HPDE6-E6E7 (cell line): ENCODE measurements at regions not wholly inside any gene's neighbourhood (a gene's known extent, or its start where the extent isn't known, plus 50 kb on each side); places are given as distances from the start of the nearest gene placed in this dataset.

ENCODE experiments used
- DNase-seq: peaks from one replicate; pipeline ENCODE4 v3.0.0; 2011; ENCODE audit warnings: missing footprints; ENCODE audit errors: extremely low spot score

DNA sequence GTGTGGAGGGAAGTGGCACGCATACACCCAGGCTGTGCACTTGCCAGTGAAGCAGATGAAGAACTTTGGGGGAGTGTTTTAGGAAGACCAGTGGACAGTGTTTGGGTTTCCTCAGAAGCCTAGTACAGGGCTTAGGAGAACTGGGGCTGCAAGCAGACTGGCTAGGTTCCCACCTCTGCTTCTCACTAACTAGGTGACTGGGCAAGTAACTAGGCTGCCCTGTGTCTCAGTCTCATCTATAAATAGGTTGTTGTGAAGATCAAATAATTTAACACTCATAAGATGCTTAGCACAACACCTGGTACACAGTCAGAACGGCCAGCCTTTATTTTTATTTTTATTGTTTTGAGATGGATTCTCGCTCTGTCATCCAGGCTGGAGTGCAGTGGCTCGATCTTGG, 312.1 kb downstream of the CDH26 start:
- DNase-seq: no peak

DNA sequence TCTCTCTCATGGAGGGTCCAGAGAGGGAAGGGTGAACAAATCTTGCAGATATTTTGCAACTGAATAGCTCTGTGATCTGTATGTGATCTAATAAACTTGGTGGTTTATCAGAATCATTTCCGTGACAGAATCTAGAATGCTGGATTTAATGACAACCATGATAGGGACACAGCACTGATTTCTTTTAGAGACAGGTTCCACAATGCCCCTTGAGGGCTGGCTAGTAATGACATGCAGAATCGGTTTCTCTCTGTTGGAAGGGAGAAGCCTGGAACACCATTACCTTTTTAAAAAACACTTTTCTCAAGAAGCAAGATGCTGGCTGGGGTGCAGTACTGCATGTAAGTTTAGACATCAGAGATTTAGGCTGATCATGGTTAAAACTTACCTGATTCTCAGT, 313.4 kb downstream of the CDH26 start:
- DNase-seq: no peak

DNA sequence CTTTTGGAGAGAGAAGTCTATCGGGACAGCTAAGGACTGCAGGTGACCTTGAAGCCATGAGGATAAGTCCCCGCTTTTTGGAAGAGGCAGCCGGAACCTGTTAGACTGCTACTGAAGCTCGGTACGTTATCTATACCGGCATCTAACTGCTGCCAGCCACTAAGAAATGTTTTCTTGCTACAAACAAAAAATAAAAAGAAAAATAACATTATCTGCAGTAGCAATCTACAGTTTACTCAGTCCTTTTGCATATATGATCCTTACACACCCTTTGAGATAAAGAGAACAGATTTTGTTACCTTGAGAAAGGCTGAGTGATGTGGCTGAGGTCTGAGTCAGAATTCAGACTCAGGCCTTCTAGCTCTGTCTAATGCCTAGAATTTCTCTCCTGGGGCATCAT, 314.6 kb downstream of the CDH26 start:
- no peak for DNase-seq

DNA sequence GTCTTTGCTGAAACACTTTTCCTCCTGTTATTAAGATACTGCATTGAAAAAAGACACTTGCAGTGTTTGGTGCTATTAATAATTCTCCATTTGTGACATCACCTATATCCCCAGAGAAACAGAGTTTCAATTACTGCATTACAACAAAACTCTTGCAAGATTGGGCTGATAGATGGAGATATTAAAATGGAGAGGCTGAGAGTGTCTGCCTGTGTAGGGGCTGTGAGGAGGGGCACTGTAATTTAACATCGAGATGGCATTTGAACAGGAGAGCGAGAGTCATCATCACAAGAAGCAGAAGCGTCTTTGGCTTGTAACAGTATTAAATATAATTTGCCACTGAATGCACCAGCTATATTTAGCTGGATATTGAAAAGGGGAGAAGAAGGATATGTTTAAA, 316.5 kb downstream of the CDH26 start:
- DNase-seq: no peak

DNA sequence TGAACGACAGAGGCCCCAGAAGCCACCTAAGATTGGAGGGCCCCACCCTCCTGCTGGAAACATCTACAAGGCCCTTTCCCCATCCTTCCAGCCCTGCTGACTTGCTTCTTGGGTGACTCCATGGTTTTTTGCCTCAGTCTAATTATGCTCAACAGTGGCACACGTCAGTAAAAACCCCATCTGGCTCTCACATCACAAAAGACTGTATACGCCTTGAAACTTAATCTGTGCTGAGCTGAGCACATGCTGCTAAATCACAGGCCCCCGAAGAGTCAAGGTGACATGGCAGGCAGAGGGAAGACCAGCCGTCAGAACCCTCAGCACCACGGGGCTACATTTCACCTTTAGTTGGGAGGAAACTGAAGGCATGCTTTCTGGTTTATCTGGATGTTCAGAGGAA, 323.1 kb downstream of the CDH26 start:
- no peak for DNase-seq

DNA sequence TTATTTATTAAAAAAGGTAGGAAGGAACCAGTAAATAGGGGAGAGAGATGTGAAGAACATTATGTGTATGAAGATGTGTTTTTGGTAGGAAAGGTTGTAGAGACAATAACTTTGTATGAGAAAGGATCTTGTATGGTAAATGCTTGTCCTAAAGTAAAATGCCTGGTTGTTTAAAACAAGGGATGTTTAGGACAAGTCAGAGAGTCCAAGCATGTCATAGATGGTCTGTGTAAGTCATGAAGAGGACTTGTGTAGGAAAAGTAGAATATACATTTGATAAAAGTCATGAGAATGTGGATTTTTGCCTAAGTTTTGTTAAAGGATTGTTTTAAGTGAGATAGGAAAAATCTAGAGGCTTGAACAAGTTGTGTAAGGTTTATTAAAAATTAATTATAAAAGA, 325.1 kb downstream of the CDH26 start:
- no peak for DNase-seq

DNA sequence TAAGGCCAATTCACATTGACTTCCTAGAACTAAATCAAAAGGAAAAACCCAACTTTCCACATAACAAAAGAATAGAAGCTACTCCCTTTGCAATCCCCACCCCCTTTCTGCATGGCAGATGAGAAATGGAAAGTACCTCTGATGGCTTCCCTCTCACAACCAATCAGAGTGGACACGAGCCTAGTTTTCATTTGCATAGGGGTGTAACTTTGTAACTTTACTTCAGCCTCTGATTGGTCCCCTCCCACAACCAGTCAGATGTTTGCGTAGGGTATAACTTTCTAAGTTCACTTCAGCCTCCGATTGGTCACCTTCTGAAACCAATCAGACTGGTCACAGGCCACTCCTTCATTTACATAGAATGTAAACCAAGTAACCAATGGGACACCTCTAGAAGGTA, 328.5 kb downstream of the CDH26 start:
- no peak for DNase-seq

DNA sequence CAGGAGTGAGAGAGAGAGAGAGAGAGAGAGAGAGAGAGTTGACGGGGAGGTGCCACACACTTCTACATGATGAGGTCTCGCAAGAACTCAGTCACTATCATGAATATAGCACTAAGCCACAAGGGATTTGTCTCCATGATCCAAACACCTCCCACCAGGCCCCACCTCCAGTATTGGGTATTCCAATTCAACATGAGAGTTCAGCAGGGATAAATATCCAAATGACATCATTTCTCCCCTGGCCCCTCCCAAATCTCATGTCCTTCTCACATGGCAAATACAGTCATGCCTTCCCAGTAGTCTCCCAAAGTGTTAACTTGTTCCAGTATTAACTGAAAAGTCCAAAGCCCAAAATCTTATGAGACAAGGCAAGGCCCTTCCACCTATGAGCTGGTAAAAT, 330.7 kb downstream of the CDH26 start:
- no peak for DNase-seq

DNA sequence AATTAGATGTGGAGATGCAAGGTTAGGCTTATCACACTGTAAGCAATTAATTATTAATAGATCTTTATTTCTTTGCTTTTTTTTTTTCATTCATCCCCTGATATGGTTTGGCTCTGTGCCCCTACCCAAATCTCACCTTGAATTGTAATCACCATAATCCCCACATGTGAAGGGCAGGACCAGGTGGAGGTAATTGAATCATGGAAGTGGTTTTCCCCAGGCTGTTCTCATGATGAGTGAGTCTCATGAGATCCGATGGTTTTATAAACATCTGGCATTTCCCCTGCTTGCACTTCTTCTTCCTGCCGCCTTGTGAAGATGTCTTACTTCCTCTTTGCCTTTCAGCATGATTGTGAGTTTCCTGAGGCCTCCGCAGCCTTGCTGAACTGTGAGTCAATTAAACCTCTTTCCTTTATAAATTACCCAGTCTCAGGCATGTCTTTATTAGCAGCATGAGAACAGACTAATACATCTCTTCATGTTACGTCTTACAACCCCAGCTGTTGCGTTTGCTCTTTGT, 333.8 kb downstream of the CDH26 start:
- DNase-seq: no peak

DNA sequence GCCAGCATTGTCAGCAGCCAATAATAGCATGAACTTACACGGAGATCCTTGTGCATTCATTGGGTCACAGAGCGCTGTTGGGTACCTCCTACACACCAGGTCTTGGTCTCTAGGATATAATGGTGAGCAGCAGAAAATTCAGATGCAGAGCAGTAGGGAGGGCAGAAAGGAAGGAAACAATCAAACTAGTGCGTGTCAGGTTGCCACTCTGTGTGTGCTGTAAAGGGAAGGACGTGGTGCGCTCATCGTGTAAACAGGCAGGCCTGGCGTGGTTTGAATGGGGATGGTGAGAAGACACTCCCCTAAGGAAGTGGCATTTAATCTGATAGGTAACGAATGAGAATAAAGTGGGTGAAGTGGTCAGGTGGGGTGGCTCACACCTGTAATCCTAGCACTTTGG, 336.4 kb downstream of the CDH26 start:
- DNase-seq: no peak

DNA sequence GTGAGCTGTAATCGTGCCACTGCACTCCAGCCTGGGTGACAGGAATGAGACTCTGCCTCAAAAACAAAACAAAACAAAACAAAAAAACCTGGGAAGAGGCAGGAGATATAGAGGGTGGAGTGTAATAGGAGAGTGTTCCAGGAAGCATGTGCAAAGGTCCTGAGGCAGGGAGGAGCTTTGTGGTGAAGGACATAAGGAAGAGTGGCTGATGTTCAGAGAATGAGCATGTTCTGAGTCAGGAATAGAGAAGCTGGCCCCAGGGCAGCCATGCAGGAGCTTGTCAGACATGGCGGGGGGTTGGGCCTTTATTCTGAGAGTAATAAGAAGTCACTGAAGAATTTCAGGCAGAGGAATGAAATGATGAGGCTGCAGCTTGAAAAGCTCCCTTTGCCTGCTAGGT, 337.0 kb downstream of the CDH26 start:
- DNase-seq: no peak

DNA sequence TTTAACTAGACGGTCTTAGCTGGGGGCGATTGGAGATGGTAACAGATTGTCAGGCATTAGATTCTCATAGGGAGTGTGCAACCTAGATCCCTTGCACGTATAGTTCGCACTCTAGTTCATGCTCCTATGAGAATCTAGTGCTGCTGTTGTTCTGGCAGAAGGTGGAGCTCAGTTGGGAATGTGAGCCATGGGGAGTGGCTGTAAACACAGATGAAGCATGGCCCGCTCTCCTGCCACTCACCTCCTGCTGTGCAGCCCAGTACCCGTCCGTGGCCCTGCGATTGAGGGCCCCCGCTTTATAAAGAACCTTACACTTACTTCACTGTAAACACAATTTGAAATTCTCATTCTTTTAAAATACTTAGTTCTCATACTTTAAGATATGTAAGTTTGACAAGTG, 339.4 kb downstream of the CDH26 start:
- no peak for DNase-seq

DNA sequence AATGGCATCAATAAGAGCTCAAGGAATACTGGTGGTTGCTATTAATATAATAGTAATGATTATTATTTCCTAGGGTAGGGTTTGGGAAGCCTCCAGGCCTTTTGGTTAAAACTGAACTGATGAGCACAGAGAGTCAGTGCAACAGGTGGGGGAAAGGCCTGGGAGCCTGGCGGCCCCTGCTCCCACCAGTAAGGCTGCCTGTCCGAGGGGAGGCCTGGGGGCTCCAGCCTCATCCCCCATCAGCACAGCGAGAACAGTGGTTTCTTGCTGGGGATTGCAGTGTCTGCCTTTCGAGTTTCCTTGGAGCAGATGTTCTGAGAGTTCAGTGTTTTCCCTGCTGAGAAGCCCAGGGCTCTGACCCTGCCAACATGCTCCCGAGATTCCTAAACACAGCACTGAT, 340.4 kb downstream of the CDH26 start:
- DNase-seq: no peak

DNA sequence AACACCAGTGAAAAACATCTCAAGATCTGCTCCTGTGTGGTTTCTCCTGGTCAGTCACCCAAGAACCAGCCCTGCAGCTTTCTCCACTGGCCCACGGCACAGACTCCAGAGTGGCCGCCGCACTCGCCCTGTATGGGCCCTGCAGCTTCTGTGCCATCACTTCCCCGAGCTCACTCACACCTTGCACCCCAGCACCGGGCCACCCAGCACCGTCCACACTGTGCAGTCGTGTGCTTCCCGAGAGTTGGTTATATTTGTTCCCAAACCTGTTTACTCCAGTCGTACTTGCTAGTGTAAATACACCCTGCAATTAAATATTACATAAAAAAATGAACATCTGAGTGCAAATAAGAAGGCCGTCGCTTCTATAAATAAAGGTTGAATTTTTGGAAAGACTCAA, 341.7 kb downstream of the CDH26 start:
- DNase-seq: no peak

DNA sequence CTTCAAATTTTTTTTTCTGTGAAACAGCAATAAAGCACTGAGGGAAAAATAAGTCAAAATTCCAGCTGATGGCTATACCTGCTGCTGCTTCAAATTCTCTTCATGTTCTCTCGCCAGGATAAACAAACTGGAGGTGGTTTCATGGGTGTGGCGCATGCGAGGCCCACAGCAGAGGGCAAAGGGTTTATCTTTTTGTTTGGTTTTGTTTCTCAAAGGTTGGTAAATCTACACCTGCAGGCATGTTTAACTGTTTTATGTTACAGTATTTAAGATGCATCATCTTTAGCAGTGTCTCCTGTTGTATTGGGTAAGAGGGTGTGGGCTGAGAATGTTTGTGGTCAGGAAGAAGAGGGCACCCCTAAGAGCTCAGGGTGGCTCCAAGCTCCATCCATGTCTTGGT, 342.2 kb downstream of the CDH26 start:
- no peak for DNase-seq

DNA sequence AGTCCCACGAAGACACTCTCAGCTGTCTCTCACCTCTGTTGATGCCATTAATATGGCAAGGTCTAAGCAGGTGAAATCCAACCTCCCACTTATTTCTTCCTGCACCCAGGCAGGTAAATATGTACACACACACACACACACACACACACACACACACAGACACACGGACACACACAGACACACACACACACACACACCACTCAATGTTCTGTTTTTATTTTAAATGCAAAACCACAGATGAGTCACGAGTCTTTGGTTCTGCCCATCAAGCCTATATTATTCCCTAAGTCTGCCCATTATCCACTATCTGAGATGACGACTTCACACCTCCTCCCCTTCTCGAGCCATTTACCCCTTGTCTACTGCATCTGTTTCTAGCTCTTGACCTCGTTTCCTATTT, 344.7 kb downstream of the CDH26 start:
- no peak for DNase-seq

DNA sequence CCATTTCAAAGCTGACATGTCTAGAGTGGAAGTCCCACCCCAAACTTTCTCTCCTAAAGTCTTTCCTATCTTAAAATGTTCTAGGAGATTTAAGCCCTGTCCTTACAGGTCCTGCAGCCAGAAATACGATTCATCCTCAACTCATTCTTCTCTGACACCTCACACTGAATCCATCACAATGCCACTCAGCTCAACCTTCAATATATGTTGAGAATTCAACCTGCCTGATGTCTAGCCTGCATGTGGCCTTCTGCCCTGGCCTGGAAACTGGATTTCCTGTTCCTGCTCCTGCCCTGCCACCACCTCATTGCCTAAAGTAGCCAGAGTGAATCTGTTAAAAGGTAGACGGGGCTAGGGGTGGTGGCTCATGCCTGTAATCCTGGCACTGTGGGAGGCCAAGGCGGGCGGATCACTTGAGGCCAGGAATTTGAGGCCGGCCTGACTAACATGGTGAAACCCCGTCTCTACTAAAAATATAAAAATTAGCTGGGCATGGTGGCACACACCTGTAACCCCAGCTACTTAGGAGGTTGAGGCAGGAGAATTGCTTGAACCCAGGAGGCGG, 345.9 kb downstream of the CDH26 start:
- no peak for DNase-seq

DNA sequence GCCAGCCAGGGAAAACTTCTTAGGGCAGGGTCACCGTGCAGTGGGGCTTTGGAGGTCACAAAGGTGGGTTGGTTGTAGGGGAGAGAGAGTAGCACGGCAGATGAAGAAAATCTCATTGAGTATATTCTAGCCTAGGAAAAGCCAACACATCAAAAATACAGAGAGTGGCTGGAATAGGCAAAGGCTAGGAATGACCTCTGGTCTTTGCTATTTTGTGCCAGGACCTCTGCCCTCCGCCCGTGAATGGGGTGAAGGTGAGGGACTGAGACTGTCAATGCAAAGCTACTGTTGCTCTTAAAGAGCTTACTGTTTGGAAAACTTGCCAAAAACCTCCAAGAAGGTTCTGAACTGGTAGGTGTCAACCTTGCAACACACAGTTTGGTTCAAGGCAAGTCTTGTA, 346.7 kb downstream of the CDH26 start:
- no peak for DNase-seq

DNA sequence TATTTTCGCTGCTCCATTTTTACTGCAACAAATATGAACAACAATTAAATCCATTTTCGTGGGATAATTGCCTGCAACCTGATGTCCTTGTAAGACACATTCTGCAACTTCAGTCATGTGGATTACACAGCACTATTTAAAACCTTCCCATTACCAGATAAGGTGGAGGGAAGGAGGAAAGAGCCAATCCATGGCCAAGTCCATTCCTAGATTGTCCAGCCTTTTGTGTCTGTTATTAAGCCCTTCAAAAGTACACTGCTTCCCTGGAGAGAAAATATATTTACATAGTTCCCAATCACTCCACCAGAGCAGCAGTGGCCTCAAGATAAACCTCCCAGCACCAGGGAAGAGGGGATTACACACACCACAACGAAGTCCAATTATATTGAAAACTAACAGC, 347.9 kb downstream of the CDH26 start:
- no peak for DNase-seq

DNA sequence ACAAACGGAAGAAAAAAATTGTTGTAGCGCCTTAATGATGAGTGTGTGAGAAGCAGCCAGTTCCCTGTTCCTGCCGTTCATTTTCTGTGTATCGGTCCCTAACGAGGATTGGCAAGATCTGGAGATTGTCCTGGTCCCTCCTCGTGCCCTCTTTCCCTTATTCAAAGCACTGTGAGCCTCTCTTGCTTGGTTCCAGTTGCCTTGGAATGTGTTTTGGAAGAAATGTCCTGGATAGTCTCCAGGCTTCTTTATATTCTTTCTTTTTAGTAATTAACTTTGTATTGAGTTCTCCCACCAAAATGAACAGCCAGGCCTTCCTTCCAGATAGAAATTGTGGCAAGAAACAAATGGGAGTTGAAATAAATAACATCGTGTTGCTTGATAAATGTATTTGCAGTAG, 348.3 kb downstream of the CDH26 start:
- no peak for DNase-seq

DNA sequence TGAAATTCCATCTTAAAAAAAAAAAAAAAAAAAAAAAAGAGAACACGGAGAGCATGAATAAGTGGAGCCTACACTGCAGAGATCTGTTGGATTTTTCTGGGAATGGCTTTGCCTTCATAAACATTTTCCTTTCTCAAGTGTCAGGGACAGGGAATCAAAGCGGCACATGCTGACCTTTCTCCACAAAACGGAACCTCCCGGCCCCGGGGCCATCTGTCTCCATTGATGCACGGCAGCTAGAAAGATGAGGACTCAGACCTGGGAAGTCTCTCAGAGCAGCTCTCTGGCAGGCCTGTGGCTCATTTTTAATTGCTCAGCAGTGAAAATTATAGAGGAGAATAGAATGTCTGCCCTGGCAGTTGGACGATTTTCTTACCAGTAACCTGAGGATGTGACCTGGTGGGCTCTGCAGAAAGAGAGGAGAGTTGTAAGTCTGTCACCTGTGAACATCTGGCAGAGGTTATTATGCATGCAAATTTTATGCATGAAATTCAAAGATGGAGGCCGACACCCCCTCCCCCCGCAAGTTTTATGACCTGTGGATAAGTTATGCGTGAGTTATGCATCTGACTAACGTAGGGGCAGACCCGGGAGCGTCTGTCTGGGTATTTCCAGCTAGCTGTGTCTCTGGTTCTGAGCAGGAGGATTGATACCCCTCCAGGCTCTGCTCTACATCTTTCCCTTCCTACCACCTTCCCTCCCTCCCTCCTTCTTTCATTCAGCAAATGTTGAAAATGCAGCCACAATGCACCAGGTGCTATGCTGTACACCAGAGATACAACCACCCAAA, 352.5 kb downstream of the CDH26 start:
- DNase-seq: no peak

DNA sequence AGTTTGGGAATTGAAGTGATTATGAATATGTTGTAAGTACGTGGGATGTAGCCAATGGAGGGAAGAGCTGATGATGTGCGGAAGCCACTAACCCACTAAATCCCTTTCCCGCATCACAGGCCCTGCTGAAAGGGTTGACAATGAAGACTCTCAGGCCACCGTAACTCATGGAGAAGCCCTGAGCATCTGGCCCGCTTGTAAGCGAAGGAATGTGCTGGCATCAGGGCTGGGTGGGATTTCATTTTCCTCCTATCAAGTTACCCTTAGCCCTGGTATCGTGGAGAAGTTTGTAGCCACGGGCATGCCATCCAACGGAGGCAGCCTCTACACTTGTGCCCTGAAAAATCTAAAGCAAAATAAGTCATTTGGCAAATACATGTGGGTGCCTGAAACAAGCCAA, 355.0 kb downstream of the CDH26 start:
- no peak for DNase-seq

DNA sequence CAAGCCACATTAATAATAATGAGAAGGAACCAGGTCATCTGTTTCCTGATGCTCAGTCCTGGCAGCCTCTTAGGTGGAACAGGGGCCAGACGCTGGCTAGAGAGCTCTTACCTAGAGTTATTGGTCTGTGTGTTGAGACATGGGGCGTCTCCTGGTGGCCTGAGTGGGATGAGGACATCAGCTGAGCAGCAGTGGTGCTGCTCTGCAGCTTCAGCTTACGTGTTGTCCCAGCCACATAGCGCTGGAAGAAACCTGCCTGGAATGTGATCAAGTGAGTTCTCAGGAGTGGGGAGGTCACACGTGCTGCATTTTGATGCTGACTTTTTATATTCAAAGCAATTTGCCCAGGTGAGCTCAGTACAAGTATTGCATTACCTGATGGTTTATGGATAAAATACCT, 355.4 kb downstream of the CDH26 start:
- no peak for DNase-seq

DNA sequence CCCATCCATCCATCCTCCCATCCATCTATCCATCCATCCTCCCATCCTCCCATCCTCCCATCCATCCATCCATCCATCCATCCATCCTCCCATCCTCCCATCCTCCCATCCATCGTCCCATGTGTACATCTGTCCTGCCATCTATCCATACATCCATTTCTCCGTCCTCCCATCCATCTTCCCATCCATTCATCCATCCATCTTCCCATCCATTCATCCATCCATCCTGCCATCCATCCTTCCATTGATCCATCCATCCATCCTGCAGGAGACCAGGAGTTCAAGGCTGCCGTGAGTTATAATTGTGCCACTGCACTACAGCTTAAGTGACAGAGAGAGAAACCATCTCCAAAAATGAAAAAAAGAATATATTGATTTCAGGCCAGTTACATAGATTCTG, 356.5 kb downstream of the CDH26 start:
- DNase-seq: no peak
